ENCODE measurements at regions not wholly inside any gene's neighbourhood (a gene's known extent, or its start where the extent isn't known, plus 50 kb on each side); places are given as distances from the start of the nearest gene placed in this dataset.

- no peak for TF ChIP-seq POLR2AphosphoS5 (IDR thresholded peaks at IDR 0.05)
- no peak for TF ChIP-seq CTCF (IDR thresholded peaks at IDR 0.05; ENCODE audit: poor library complexity, severe bottlenecking)
- no peak for TF ChIP-seq SMC3 (conservative IDR thresholded peaks at IDR 0.05; ENCODE audit: poor library complexity)
- no peak for TF ChIP-seq EZH2 (IDR thresholded peaks at IDR 0.05; ENCODE audit: borderline replicate concordance, insufficient read depth, low read length, poor library complexity, severe bottlenecking)
- TF ChIP-seq MXI1 (conservative IDR thresholded peaks at IDR 0.05; ENCODE audit: poor library complexity, severe bottlenecking), result no peak
- no peak for TF ChIP-seq REST (IDR thresholded peaks at IDR 0.05; ENCODE audit: borderline replicate concordance)
- no peak for TF ChIP-seq EP300 (conservative IDR thresholded peaks at IDR 0.05; ENCODE audit: poor library complexity, severe bottlenecking)
- TF ChIP-seq RAD21 (conservative IDR thresholded peaks at IDR 0.05), result no peak
- no peaks in the 10 kb centered on the region for H4K20me1 ChIP-seq (ENCODE audit: insufficient read depth)
Observed at GRCh38 chr5:36815871-36816270, 60.7 kb upstream of the NIPBL start.

GRCh38 chr5:36820900-36821299 lies 55.7 kb upstream of the NIPBL start:
- TF ChIP-seq TAF1 (IDR thresholded peaks at IDR 0.05; ENCODE audit: low read depth), result no peak
- no peak for TF ChIP-seq POLR2AphosphoS5 (IDR thresholded peaks at IDR 0.05)
- TF ChIP-seq EP300 (conservative IDR thresholded peaks at IDR 0.05; ENCODE audit: poor library complexity, severe bottlenecking), result no peak
- no peak for TF ChIP-seq CTCF (IDR thresholded peaks at IDR 0.05; ENCODE audit: poor library complexity, severe bottlenecking)
- TF ChIP-seq RAD21 (conservative IDR thresholded peaks at IDR 0.05), result no peak
- no peak for TF ChIP-seq MXI1 (conservative IDR thresholded peaks at IDR 0.05; ENCODE audit: poor library complexity, severe bottlenecking)
- TF ChIP-seq EZH2 (IDR thresholded peaks at IDR 0.05; ENCODE audit: borderline replicate concordance, insufficient read depth, low read length, poor library complexity, severe bottlenecking), result no peak
- no peak for TF ChIP-seq REST (IDR thresholded peaks at IDR 0.05; ENCODE audit: borderline replicate concordance)
- no peak for TF ChIP-seq SMC3 (conservative IDR thresholded peaks at IDR 0.05; ENCODE audit: poor library complexity)
- Histone ChIP-seq H3K27ac (ENCODE audit: low read length) (no peak overlapping the region), H3K36me3 (ENCODE audit: insufficient read depth, low read length) (no peaks in the 10 kb centered on the region), H3K4me2 (ENCODE audit: low read length) (no peak overlapping the region), H2AFZ (ENCODE audit: low read depth, low read length) (no peak overlapping the region), H3K9me2 (ENCODE audit: insufficient read depth, low read length) (no peaks in the 10 kb centered on the region), H3K79me2 (replicated peaks; ENCODE audit: insufficient read depth, low read length) (no peaks in the 10 kb centered on the region), H4K20me1 (ENCODE audit: insufficient read depth) (no peaks in the 10 kb centered on the region), H3K27me3 (ENCODE audit: insufficient read depth, low read depth, low read length) (no peaks in the 10 kb centered on the region), H3K9me3 (ENCODE audit: low read length) (no peaks in the 10 kb centered on the region), H3K9ac (ENCODE audit: low read length) (no peak overlapping the region), H3K4me3 (ENCODE audit: low read length) (no peak overlapping the region), H3F3A (ENCODE audit: insufficient read depth, low read length, poor library complexity, severe bottlenecking) (no peaks in the 10 kb centered on the region)

More at GRCh38 chr5:36815871-36816270, 60.7 kb upstream of the NIPBL start:
- Histone ChIP-seq H3K36me3 (ENCODE audit: insufficient read depth, low read length) (no peaks in the 10 kb centered on the region), H3F3A (ENCODE audit: insufficient read depth, low read length, poor library complexity, severe bottlenecking) (no peaks in the 10 kb centered on the region), H2AFZ (ENCODE audit: low read depth, low read length) (no peak overlapping the region), H3K27ac (ENCODE audit: low read length) (no peak overlapping the region), H3K4me3 (ENCODE audit: low read length) (no peak overlapping the region), H3K79me2 (replicated peaks; ENCODE audit: insufficient read depth, low read length) (no peaks in the 10 kb centered on the region), H3K4me2 (ENCODE audit: low read length) (no peak overlapping the region), H3K9me3 (ENCODE audit: low read length) (no peaks in the 10 kb centered on the region), H3K9ac (ENCODE audit: low read length) (no peak overlapping the region), H3K9me2 (ENCODE audit: insufficient read depth, low read length) (no peaks in the 10 kb centered on the region), H3K27me3 (ENCODE audit: insufficient read depth, low read depth, low read length) (no peaks in the 10 kb centered on the region)
